Ureter (tissue), 1 donor: ENCODE measurements at regions not wholly inside any gene's neighbourhood (a gene's known extent, or its start where the extent isn't known, plus 50 kb on each side); places are given as distances from the start of the nearest gene placed in this dataset.
A peak's percentile ranks its signal among the peaks of the same experiment; 100 is the strongest.

Experiments
- DNase-seq: peaks from one replicate; pipeline ENCODE4 v3.0.0-alpha.2; 2020; ENCODE audit warnings: low spot score
- donor health status: DM: yes; HTN: yes; CAD: no.

- DNase-seq: no peak
Measured at GRCh38 chr11:22491555-22492225, 133.9 kb downstream of the FANCF start.

GRCh38 chr11:22479971-22480720 is 142.0 kb downstream of the SLC17A6 start:
- DNase-seq: no peak

GRCh38 chr11:22479208-22479607 is 141.0 kb downstream of the SLC17A6 start:
- DNase-seq: no peak

GRCh38 chr11:22478169-22478568 is 140.0 kb downstream of the SLC17A6 start:
- DNase-seq: no peak

DNA sequence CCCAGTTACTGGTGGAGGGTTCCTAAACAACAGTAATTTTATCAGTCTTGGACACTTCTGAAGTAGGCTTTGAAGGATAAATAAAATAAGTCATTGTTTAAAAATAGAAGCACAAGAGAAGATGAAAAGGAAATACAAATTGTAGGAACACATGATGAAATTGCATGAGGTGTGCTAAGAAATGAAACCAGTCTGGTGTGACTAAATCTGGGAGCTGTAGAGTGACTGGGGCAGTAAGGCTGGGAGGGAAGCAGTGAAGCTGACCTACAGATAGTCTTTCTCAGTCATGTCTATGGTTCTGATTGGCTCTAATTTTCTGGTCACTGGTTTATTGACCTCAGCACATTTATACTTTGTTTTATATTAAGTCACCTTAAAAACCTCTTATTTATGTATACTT is 139.1 kb downstream of the SLC17A6 start:
- DNase-seq: no peak

DNA sequence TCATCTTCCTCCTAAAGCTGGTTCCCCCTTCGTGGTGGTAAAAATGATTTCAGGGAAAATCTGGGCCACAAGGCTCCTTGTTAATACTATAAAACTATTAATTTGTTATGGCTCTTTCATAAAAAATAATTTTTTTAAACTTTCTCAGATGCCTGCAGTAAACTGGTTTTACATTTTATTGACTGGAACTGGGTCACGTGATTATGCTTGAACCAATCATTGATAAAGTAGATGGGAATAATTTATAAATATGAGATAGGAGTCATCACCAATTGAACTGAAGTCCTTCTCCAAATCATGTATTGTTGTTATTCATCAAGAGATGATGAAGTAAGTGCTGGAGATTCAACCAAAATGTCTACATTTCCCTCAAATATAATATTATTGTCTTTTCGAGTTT is 138.4 kb downstream of the SLC17A6 start:
- no peak for DNase-seq

DNA sequence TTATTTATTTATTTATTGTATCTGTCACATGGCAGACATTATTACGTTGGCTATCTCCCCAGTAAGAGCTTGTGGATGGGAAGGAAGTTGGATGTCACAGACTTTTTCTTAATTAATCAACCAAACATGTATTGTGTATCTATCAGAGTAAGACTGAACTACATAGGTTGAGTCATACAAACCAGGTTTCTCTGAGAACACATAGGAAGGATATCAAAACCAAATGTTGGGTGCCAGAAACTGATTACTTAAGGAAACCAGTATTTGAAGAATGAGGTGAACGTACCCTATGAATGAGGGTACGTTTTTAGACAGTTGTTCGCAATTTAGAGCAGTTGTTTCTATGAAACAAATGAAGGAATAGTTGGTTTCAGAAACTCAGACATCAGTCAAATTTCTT is 136.4 kb downstream of the SLC17A6 start:
- DNase-seq: no peak

DNA sequence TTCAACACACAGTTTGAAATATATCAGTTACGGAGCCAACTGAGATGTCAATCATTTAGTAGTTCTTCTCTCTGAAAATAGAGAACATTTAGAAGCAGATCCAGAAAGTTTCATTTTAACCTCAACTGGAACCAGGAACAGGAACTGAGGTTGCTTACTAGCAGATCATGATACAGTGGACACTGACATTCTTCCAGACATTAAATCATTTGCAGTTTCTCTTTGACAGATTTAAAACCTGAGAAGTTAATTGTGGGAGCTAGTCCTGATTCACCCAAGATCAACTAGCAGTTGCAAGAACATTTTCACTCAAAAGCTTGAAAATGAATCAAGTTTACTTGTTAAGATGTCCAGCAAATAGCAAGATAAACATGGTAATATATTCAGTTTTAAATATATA is 135.4 kb downstream of the SLC17A6 start:
- no peak for DNase-seq

DNA sequence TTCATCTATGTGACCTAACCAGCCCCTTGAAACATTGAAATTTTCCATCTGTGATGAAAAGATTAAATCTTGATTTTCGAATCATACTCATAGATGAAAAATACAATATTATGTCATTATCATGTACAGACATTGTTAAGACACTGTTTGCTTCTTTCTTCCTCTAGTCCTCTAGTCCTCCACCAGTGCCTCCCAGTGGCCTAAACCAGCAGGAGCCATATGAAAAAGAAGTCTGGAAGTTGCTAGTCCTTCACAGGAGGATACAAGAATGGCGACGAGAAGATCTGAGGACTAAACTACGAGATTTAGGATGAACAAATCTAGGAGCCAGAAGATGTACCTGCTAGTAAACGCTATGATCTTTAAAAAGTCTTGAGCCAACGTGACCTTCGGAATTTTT is 134.1 kb downstream of the SLC17A6 start:
- no peak for DNase-seq

DNA sequence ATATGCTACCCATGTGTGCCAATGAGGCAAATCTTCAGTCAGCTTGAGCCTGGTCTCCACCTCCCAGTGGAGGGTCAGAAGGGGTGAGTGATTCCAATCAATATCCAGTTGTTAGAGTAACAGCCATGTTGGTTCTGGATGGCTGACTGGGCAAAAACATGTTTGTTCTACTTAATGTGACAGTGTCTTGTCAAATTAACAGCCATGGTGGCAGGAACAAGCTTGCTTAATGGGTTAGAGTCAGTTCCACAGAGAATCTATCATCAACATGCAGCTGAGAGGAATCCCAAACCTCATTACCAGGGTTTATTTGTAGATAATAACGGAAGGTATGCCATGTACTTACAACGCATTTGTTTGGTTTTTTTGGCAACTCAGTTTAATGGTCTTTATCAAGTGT is 133.2 kb downstream of the SLC17A6 start:
- DNase-seq: no peak

GRCh38 chr11:22467741-22468140 is 129.6 kb downstream of the SLC17A6 start:
- no peak for DNase-seq

DNA sequence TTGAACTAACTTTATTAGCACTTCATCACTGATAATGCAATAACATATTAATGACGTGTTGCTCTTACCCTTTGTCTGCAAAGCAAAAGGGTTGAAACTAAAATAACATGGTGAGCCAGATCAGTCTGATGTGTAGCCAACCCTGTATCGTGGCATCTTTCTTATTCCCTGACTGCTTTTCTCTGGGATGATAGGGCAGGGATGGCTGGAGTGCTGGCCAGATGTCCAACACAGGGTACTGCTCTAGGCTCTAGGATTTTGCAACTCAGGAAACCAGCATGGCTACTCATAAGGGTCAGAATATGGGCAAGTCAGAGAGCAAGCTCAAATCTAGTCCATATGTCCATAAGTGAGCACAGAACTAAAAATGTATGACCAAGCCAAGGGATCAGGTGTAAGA is 129.1 kb downstream of the SLC17A6 start:
- no peak for DNase-seq

- no peak for DNase-seq
Measured at GRCh38 chr11:22466809-22467208, 128.6 kb downstream of the SLC17A6 start.

- no peak for DNase-seq
Measured at GRCh38 chr11:22466351-22466750, 128.2 kb downstream of the SLC17A6 start.

DNA sequence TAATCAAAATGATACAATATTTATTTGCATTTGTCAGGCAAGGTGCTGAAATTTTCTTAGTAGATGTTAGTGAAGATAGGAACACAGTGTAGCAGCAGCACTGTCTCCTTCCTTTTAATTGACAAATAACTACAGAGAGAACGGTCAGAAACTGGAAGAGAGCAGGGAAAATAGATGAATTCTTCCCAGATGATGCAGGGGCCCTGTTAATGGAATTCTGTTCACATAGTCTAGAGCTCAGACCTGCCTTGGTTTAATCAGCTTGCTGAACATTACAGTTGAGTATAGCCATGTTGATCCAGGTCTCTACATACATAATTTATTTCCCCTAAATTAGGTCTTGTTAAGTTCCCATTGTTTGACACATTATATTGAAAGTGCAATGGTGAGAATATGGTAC is 127.4 kb downstream of the SLC17A6 start:
- DNase-seq: no peak

DNA sequence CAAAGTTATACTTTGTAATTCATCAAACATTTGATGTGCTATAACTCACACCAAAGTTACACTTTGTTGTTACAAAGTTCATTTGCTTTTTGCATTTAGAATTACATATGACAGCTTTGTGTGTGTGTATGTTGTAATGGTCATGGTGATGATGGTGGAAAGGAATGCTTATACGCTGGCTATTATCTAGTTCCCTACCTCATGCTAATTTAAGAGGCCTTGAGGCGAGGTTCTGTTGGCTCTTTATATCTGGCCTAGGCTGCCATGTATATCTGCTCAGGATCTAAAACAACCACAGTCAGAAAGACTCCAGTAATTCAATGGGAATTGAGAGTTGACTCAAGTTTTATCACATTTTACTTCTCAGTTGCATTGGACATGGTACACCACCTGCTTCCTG is 123.4 kb downstream of the SLC17A6 start:
- DNase-seq: no peak

- no peak for DNase-seq
Measured at GRCh38 chr11:22460181-22460580, 122.0 kb downstream of the SLC17A6 start.

GRCh38 chr11:22459048-22459447 is 120.9 kb downstream of the SLC17A6 start:
- DNase-seq: no peak

DNA sequence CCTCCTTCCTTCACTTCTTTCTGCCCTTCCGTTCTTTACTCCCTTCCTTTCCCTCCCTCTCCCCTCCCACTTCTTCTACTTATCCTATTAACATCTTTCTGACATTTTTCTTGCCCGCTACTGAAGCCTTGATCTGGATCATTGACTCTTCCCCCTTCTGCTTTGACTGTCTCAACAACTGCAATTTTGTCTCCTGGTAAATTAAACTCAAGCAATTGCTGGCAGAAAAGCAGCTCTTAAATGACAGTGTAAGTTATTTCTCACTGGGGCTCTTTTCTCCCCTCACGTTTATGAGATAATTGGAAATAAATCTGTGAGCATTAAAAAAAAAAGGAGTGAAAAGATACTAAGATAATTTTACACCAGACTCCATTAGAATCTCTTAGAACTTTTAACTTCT is 120.0 kb downstream of the SLC17A6 start:
- no peak for DNase-seq

DNA sequence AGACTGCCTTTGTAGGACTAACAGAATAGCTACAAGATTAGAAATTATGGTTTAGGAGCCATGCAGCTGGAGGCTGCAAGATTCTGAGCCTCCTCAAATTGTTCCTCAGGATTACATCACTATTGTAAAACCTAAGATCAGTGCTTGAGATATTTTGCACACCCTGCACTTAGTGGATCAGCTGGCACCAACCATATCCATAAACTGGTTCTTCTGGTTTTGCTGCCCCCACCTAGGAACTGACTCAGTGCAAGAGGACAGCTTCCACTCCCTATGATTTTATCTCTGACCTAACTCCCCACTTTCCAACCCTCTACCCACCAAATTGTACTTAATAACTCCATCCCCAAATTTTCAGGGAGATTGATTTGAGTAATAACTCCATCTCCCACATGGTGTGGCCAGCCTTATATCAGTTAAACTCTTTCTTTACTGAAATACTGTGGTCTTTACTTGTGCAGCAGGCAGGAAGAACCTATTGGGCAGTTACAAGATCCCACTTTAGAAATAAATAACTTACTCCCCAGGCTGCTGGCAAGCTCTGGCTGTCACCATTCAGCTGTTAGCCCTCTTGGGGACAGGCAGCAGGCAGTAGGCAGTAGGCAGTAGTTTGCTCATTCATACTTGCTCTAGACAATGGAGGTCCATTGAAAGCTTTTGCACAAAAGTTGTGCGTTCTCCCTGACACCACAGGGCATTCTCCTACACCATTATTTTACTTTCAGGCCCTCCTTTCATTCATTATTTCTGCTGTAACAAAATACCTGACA is 119.0 kb downstream of the SLC17A6 start:
- peak; percentile 66 for DNase-seq

DNA sequence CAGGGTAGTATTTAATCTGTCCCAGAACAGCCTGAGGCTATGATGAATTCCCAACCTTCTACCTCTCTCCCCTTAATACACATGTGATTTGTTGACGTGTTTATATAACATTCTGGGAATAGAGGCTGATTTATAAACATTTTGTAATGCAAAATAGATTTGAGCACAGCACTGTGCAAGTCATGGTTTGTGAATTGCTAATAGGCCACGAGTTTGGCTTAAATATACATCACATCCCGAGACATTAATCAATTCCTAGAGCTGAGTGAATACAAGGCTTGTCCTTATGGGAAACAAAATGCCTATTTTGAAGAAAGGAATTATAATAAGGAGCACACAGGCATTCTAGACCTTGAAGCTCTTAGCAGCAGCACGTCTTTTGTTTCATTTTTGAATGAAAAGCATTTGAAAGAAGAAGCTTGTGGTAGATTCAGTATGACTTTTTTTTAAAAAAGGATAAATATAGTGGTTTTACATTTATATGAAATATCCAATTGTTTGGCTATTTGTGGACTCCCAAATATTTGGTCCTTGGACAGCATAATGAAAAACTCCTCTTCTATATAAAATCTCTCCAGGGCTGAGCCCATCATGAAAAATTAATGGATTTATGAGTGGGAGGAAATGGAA is 116.4 kb downstream of the SLC17A6 start:
- DNase-seq: no peak

DNA sequence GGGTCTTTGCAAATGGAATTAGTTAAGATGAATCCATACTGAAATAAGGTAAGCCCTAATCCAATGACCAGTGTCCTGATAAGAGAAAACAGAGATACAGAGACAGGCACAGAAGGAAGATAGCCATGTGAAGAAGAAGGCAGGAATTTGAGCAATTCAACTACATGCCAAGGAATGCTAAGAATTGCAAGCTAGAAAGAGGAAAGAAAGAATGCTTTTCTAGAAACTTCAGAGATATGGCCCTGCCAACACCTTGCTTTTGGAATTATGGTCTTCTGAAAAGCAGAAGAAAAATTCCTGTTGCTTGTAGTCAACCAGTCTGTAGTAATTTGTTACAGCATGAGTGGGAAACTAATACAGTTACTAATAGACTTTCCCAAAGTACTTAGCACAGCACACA is 111.3 kb downstream of the SLC17A6 start:
- DNase-seq: no peak
